ENCODE measurements at regions not wholly inside any gene's neighbourhood (a gene's known extent, or its start where the extent isn't known, plus 50 kb on each side); places are given as distances from the start of the nearest gene placed in this dataset.

- H3K27me3 ChIP-seq (ENCODE audit: control insufficient read depth in 1 of 2, insufficient read depth in 2 of 2, low read length in 2 of 2): no peaks in the 10 kb centered on the region
- no peaks in the 10 kb centered on the region for H3K9me3 ChIP-seq (ENCODE audit: low read length)
- H3K27ac ChIP-seq (ENCODE audit: low read depth, low read length): no peak overlapping the region
- H3K9ac ChIP-seq (ENCODE audit: low read length): no peak overlapping the region
- H3K36me3 ChIP-seq (ENCODE audit: insufficient read depth, low read length): no peaks in the 10 kb centered on the region
- H3K4me1 ChIP-seq (ENCODE audit: insufficient read depth, low read length): no peaks in the 10 kb centered on the region
- no peak overlapping the region for H3K4me3 ChIP-seq (ENCODE audit: low read depth in 1 of 2, low read length in 2 of 2)
These were observed 64.7 kb downstream of the DHCR7 start for GRCh38 chr11:71383461-71383860.

DNA sequence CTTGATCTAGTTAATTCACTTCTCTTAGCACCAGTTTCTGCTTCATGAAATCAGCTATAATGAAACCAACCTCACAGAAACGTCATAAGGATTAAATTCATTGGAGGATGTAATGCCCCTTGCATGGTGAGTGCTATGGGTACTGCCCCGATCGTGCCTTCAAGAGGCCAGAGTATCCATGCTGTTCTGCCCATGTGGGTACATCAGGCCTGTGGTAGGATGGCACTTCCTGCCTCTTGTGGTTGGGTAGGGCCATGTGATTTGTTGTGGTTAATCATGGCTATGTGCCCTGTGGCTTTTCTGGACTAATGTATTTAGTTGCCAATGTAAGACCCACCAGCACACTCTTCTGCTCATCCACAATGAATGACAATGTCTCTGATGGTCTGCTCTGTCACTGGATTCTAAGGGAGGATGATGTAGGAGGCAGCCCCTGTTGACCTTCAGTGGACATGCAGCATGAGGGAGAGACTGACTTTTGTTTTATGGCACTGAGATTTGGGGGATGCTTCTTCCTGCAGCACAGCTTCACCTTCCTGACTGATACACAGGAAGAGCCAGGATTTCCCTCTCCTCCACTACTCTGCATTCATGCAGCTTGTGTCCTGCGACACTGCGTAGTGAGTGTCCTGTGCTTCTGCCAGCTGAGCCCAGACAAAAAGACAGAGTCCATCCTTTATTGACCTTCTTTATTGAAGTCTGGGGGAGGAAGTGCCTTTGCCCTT, 66.2 kb downstream of the DHCR7 start:
- H3K27me3 ChIP-seq (ENCODE audit: control insufficient read depth in 1 of 2, insufficient read depth in 2 of 2, low read length in 2 of 2): no peaks in the 10 kb centered on the region
- H3K4me3 ChIP-seq (ENCODE audit: low read depth in 1 of 2, low read length in 2 of 2): no peak overlapping the region

DNA sequence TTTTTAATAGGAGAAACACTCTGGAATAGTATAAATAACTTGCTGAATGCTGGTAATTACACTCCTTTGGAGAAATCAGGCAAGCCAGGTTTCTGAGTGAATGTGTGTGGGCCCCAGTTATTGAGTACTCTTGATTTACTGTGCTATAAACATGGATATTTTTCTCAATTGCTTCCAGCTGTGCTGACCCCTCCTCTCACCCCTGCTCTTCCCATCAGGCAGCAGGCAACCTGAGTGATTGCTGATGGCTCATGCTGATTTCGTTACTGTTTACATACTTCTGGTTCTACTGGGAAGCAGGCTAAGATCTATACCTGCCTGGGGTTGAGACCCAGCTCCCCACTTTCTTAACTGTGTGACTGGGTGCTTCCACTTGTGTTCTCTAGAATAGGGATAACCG, 68.5 kb downstream of the DHCR7 start:
- Histone ChIP-seq H3K4me1 (ENCODE audit: insufficient read depth, low read length) (no peaks in the 10 kb centered on the region), H3K27ac (ENCODE audit: low read depth, low read length) (no peak overlapping the region), H3K36me3 (ENCODE audit: insufficient read depth, low read length) (no peaks in the 10 kb centered on the region), H3K9me3 (ENCODE audit: low read length) (no peaks in the 10 kb centered on the region), H3K9ac (ENCODE audit: low read length) (no peak overlapping the region), H3K4me3 (ENCODE audit: low read depth in 1 of 2, low read length in 2 of 2) (no peak overlapping the region), H3K27me3 (ENCODE audit: control insufficient read depth in 1 of 2, insufficient read depth in 2 of 2, low read length in 2 of 2) (no peaks in the 10 kb centered on the region)

More for the DNA sequence above, 66.2 kb downstream of the DHCR7 start:
- no peak overlapping the region for H3K9ac ChIP-seq (ENCODE audit: low read length)
- H3K9me3 ChIP-seq (ENCODE audit: low read length): no peaks in the 10 kb centered on the region
- H3K27ac ChIP-seq (ENCODE audit: low read depth, low read length): no peak overlapping the region
- H3K36me3 ChIP-seq (ENCODE audit: insufficient read depth, low read length): no peaks in the 10 kb centered on the region
- no peaks in the 10 kb centered on the region for H3K4me1 ChIP-seq (ENCODE audit: insufficient read depth, low read length)

DNA sequence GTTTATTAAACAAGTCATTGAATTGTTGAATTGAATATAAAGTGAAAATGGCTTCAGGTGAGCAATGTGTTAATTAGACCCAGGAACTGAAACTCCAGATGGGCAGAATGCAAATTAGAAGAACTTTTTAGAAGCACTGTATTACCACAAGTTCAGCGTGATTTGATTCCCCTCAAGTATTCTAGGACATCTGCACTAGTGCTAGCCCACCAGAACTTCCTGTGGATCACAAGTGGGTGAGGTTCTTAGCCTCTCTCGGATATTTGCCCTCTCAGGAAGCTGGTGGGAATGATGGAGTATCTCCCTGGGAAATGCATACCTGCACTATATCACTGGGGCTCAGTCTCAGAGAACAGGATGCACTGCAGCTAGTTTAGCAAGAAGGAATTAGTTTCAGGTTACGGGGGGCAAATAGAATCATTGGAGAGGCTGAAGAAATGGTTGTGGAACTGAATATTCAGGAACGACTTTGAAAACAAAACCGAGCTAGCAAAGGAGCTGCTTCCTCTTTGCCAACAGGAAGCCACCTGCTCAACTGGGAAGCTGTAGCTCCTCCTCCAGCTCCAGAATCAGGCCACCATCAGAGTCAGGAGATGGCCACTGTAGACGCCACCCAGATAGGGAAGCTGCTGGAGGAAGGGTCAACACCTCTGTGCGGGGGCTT, 74.3 kb downstream of the DHCR7 start:
- Histone ChIP-seq H3K27me3 (ENCODE audit: control insufficient read depth in 1 of 2, insufficient read depth in 2 of 2, low read length in 2 of 2) (no peaks in the 10 kb centered on the region), H3K36me3 (ENCODE audit: insufficient read depth, low read length) (no peaks in the 10 kb centered on the region), H3K4me3 (ENCODE audit: low read depth in 1 of 2, low read length in 2 of 2) (no peak overlapping the region), H3K9me3 (ENCODE audit: low read length) (no peaks in the 10 kb centered on the region), H3K27ac (ENCODE audit: low read depth, low read length) (no peak overlapping the region), H3K4me1 (ENCODE audit: insufficient read depth, low read length) (no peaks in the 10 kb centered on the region), H3K9ac (ENCODE audit: low read length) (no peak overlapping the region)

- no peak overlapping the region for H3K4me3 ChIP-seq (ENCODE audit: low read depth in 1 of 2, low read length in 2 of 2)
- no peaks in the 10 kb centered on the region for H3K4me1 ChIP-seq (ENCODE audit: insufficient read depth, low read length)
- no peak overlapping the region for H3K9ac ChIP-seq (ENCODE audit: low read length)
- no peak overlapping the region for H3K27ac ChIP-seq (ENCODE audit: low read depth, low read length)
- H3K9me3 ChIP-seq (ENCODE audit: low read length): no peaks in the 10 kb centered on the region
- no peaks in the 10 kb centered on the region for H3K36me3 ChIP-seq (ENCODE audit: insufficient read depth, low read length)
- H3K27me3 ChIP-seq (ENCODE audit: control insufficient read depth in 1 of 2, insufficient read depth in 2 of 2, low read length in 2 of 2): no peaks in the 10 kb centered on the region
These were observed 75.2 kb downstream of the DHCR7 start for GRCh38 chr11:71372693-71373657.

GRCh38 chr11:71371674-71372069, 76.5 kb downstream of the DHCR7 start:
- no peaks in the 10 kb centered on the region for H3K36me3 ChIP-seq (ENCODE audit: insufficient read depth, low read length)
- H3K27ac ChIP-seq (ENCODE audit: low read depth, low read length): no peak overlapping the region
- no peak overlapping the region for H3K9ac ChIP-seq (ENCODE audit: low read length)
- no peaks in the 10 kb centered on the region for H3K27me3 ChIP-seq (ENCODE audit: control insufficient read depth in 1 of 2, insufficient read depth in 2 of 2, low read length in 2 of 2)
- H3K9me3 ChIP-seq (ENCODE audit: low read length): no peaks in the 10 kb centered on the region
- no peaks in the 10 kb centered on the region for H3K4me1 ChIP-seq (ENCODE audit: insufficient read depth, low read length)
- H3K4me3 ChIP-seq (ENCODE audit: low read depth in 1 of 2, low read length in 2 of 2): no peak overlapping the region

DNA sequence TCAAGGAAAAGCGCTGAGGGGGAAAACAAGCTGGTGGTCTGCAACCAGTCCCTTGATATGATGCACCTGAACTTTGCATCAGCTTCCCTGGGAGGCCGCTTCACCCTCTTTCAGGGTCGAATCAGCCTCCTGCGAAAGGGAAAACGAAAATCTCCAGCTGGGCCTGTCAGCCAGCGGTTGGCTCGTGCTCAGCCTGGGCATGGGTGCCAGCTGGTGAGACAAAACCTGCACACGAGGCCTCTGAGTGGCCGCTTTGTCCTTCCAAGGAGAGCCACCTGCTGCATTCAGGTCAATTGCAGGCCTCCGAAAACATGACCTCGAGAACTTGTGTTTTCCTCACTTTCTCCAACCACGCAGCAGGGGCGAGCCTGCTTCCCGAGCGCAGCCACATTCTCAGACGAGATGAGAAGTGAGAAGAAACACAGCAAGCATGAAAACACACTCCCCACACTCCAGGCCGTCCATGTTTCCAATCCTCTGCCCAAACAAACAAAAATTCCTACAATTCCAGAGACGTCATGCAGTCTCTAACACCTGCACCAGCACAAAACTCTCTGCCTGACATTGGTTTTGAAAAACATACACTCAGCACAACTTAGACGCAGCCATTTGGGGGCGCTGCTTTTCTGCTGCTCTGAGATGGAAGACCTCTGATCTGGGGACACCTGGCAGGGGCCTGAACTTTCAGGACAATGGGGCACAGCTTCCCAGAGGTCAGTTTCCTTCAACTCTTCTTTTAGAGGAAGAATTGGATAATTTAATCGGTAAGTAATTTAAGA, 77.1 kb downstream of the DHCR7 start:
- H3K36me3 ChIP-seq (ENCODE audit: insufficient read depth, low read length): no peaks in the 10 kb centered on the region
- no peak overlapping the region for H3K27ac ChIP-seq (ENCODE audit: low read depth, low read length)
- H3K27me3 ChIP-seq (ENCODE audit: control insufficient read depth in 1 of 2, insufficient read depth in 2 of 2, low read length in 2 of 2): no peaks in the 10 kb centered on the region
- no peaks in the 10 kb centered on the region for H3K9me3 ChIP-seq (ENCODE audit: low read length)
- H3K4me3 ChIP-seq (ENCODE audit: low read depth in 1 of 2, low read length in 2 of 2): no peak overlapping the region
- H3K9ac ChIP-seq (ENCODE audit: low read length): no peak overlapping the region
- H3K4me1 ChIP-seq (ENCODE audit: insufficient read depth, low read length): no peaks in the 10 kb centered on the region

GRCh38 chr11:71370020-71370747, 78.0 kb downstream of the DHCR7 start:
- H3K9ac ChIP-seq (ENCODE audit: low read length): no peak overlapping the region
- H3K4me3 ChIP-seq (ENCODE audit: low read depth in 1 of 2, low read length in 2 of 2): no peak overlapping the region
- H3K36me3 ChIP-seq (ENCODE audit: insufficient read depth, low read length): no peaks in the 10 kb centered on the region
- H3K4me1 ChIP-seq (ENCODE audit: insufficient read depth, low read length): no peaks in the 10 kb centered on the region
- H3K9me3 ChIP-seq (ENCODE audit: low read length): no peaks in the 10 kb centered on the region
- H3K27me3 ChIP-seq (ENCODE audit: control insufficient read depth in 1 of 2, insufficient read depth in 2 of 2, low read length in 2 of 2): no peaks in the 10 kb centered on the region
- H3K27ac ChIP-seq (ENCODE audit: low read depth, low read length): no peak overlapping the region

GRCh38 chr11:71369411-71369810, 78.8 kb downstream of the DHCR7 start:
- H3K9me3 ChIP-seq (ENCODE audit: low read length): no peaks in the 10 kb centered on the region
- H3K4me1 ChIP-seq (ENCODE audit: insufficient read depth, low read length): no peaks in the 10 kb centered on the region
- H3K36me3 ChIP-seq (ENCODE audit: insufficient read depth, low read length): no peaks in the 10 kb centered on the region
- H3K4me3 ChIP-seq (ENCODE audit: low read depth in 1 of 2, low read length in 2 of 2): no peak overlapping the region
- no peak overlapping the region for H3K27ac ChIP-seq (ENCODE audit: low read depth, low read length)
- H3K9ac ChIP-seq (ENCODE audit: low read length): no peak overlapping the region
- H3K27me3 ChIP-seq (ENCODE audit: control insufficient read depth in 1 of 2, insufficient read depth in 2 of 2, low read length in 2 of 2): no peaks in the 10 kb centered on the region

DNA sequence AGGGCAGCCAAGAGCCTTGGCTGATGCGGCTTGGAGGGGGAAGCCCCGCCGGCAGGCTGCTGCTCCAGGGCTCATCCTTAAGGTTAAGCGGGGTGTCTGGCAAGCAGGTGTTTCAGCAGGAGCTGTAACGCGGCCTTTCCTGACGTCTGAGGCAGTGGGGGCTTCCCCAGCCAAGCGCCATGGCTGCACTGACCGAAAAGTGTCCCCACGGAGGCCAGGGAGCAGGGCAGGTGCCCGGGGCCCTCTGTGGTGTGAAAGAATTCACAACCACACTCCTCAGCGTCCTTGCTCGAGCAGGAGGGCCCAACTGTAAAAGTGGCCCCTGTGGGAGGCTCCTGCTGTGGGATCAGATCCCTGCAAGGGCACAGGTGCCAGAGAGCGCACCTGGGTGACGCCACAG, 79.2 kb downstream of the DHCR7 start:
- Histone ChIP-seq H3K9me3 (ENCODE audit: low read length) (no peaks in the 10 kb centered on the region), H3K27ac (ENCODE audit: low read depth, low read length) (no peak overlapping the region), H3K9ac (ENCODE audit: low read length) (no peak overlapping the region), H3K4me3 (ENCODE audit: low read depth in 1 of 2, low read length in 2 of 2) (no peak overlapping the region), H3K4me1 (ENCODE audit: insufficient read depth, low read length) (no peaks in the 10 kb centered on the region), H3K27me3 (ENCODE audit: control insufficient read depth in 1 of 2, insufficient read depth in 2 of 2, low read length in 2 of 2) (no peaks in the 10 kb centered on the region), H3K36me3 (ENCODE audit: insufficient read depth, low read length) (no peaks in the 10 kb centered on the region)

Measured in muscle layer of colon (tissue), 2 donors.